D721Med (cell line): ENCODE measurements at regions not wholly inside any gene's neighbourhood (a gene's known extent, or its start where the extent isn't known, plus 50 kb on each side); places are given as distances from the start of the nearest gene placed in this dataset.

Source experiments
- DNase-seq: peaks from one replicate; pipeline ENCODE4 v3.0.0; 2011; ENCODE audit warnings: low spot score; ENCODE audit not compliant: insufficient read length
- FAIRE-seq: peaks from 2 replicates; lab custom pipeline; 2011; peaks lifted over from hg19 to GRCh38; lab: Jason Lieb, UNC
- CTCF ChIP-seq: IDR thresholded peaks from 2 replicates; pipeline ENCODE4 v1.5.1; 2012; ENCODE audit warnings: mild to moderate bottlenecking, control low read depth; ENCODE audit not compliant: insufficient read depth; ENCODE audit errors: missing control alignments

GRCh38 chr20:50460115-50460607 lies 50.0 kb upstream of the PTPN1 start:
- FAIRE-seq (no peak), DNase-seq (no peak)
- TF ChIP-seq CTCF = no peak
